Subcutaneous abdominal adipose tissue (tissue), 5 donors: ENCODE measurements at regions not wholly inside any gene's neighbourhood (a gene's known extent, or its start where the extent isn't known, plus 50 kb on each side); places are given as distances from the start of the nearest gene placed in this dataset.

Experiments
- H3K27ac ChIP-seq: one replicate; pipeline ENCODE4 v1.7.0; 2013; ENCODE audit warnings: low read depth, mild to moderate bottlenecking, inconsistent platforms, low read length, moderate library complexity
- H3K27me3 ChIP-seq, 5 donors: one replicate each; pipeline ENCODE4 v1.7.0; 2013; ENCODE audit warnings: low read length in 5 of 5, inconsistent platforms in 1 of 5; ENCODE audit not compliant: control insufficient read depth in 5 of 5, insufficient read depth in 4 of 5
- H3K36me3 ChIP-seq, 5 donors: one replicate each; pipeline ENCODE4 v1.7.0; 2013; ENCODE audit warnings: low read length in 5 of 5; ENCODE audit not compliant: control insufficient read depth in 5 of 5, insufficient read depth in 5 of 5
- H3K4me1 ChIP-seq, 5 donors: one replicate each; pipeline ENCODE4 v1.7.0; 2013; ENCODE audit warnings: low read length in 5 of 5, mild to moderate bottlenecking in 3 of 5, moderate library complexity in 1 of 5; ENCODE audit not compliant: control insufficient read depth in 5 of 5, insufficient read depth in 5 of 5
- H3K4me3 ChIP-seq, 5 donors: one replicate each; pipeline ENCODE4 v1.7.0; 2013; ENCODE audit warnings: low read length in 5 of 5, low read depth in 1 of 5
- H3K9ac ChIP-seq, 5 donors: one replicate each; pipeline ENCODE4 v1.7.0; 2013; ENCODE audit warnings: low read length in 5 of 5, mild to moderate bottlenecking in 4 of 5, moderate library complexity in 3 of 5
- H3K9me3 ChIP-seq, 5 donors: one replicate each; pipeline ENCODE4 v1.7.0; 2013; ENCODE audit warnings: low read length in 5 of 5; ENCODE audit not compliant: control insufficient read depth in 5 of 5
- donor health status: healthy.
- donor health status: healthy.
- donor health status: healthy.
- donor health status: healthy.
- donor health status: healthy.

DNA sequence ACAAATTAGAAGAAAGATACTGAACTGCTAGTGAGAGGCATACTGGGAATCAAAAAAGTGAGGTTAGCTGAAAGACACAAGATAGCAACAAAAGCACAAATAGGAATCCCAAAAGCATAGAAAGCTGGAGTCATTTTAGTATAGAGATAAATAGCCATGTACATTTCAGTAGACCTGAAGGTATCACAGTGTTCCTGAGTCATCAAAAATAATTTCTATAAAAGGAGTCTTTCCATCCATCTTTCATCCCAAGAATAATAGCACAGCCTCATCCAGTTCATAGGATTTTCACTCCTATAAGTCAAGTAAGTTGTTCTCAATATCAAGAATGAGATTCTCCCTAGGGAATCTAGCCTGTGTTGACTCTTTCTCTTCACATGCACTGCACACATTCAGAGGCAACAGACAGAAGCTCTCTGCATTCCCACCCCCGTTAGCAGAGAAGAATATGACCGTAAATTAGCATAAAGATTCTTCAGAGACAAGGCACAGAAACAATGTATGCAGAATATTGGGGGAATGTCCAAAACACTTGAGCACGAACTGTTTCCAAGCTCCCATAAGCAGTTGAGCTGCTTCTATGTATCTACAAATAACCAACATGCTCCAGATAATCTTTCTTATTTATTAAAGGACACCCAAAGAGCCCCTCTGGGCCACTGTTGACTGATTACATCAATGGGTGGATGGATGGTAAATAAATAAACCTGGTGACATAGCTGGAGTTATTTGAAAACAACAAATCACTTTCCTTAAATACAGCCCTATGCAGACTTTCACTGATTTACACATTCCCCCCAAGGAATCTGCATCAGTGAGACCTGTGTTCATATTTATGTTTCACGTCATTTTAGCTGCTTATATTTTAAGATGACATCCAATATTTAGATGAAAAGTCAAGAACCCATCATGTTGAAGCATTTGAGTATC lies 174.5 kb upstream of the PKDCC start:
- Histone ChIP-seq H3K27ac (no peak overlapping the region), H3K9me3 (no peaks in the 10 kb centered on the region), H3K9ac (no peak overlapping the region), H3K36me3 (no peaks in the 10 kb centered on the region), H3K27me3 (no peaks in the 10 kb centered on the region), H3K4me3 (no peak overlapping the region), H3K4me1 (peaks cover 0 to 32% (median 23%) of the 10 kb centered on the region in 5 donors)

DNA sequence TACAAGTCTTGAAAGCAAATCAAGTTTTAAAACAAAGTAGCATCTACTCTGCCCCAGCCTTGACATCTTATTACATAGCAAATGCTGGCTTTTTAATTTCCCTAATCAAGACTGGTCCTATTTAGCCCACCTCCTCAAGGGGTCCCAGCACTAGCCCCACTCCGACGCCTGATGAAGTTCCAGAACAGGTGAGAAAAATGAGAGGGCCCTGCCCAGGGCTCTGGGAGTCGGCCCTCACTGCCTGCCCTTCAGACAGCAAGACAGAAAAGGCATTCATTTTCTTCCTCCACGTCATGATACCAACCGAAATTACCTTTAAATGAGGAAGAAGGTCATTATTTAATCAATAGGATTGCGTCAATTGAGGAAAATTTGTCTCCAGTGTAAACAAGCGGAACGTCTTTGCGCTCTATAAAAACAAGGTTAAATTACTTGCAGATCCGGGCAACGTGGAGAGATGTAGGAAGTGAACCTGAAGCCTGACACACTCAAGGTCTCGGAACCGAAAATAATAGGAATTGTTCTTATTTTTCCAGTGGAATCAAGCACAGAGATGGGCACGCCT lies 170.6 kb upstream of the PKDCC start:
- Histone ChIP-seq H3K27me3 (no peaks in the 10 kb centered on the region), H3K4me1 (peaks cover 5 to 50% (median 34%) of the 10 kb centered on the region in 5 donors), H3K9ac (no peak overlapping the region), H3K4me3 (no peak overlapping the region), H3K27ac (no peak overlapping the region), H3K36me3 (no peaks in the 10 kb centered on the region), H3K9me3 (no peaks in the 10 kb centered on the region)

DNA sequence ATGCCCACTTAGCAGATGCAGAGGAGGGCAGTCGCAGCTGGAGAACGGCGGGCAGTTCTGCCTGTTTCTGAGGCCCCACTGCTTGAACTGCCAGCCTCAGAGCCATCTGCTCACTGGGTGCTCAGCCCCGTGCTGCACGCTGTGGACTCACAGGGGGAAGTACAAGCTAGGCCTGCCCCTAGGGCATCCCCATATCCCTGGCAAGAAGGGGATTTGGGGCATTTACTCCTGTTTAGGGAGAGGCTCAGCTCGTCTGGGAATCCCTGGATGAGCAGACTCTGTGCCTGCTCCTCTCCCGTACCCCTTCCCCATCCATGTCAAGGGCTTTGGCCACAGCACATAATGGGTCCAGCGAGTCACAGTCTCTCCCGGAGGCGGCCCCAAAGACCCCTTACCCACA lies 169.8 kb upstream of the PKDCC start:
- Histone ChIP-seq H3K9ac (no peak overlapping the region), H3K27me3 (no peaks in the 10 kb centered on the region), H3K27ac (peak overlapping the region; percentile 84), H3K4me3 (no peak overlapping the region), H3K36me3 (no peaks in the 10 kb centered on the region), H3K4me1 (peaks cover 5 to 46% (median 30%) of the 10 kb centered on the region in 5 donors), H3K9me3 (no peaks in the 10 kb centered on the region)

DNA sequence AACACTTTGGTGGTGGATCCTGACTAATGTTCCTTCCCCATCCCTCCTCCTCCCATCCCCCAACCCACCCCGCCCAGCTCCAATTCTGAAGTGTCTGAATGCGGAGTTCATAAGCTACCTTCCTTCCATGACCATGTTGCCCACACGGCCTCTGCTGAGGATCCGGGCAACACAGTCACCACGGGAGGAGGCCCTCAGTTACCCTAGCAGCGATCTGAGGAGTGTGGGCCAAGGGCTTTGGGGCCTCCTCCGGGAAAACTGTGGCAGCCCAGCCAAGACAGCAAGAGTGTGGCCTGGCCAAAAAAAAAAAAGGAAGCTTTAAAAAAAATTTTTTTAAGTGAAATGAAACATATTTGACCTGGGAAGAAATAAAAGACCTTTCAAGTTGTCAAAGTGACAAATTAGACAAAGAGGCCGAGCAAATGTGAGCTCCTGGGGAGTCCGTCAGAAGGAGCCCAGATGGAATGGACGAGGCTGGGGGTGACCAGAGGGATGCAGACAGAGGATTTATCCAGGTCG lies 169.0 kb upstream of the PKDCC start:
- no peaks in the 10 kb centered on the region for H3K27me3 ChIP-seq
- no peaks in the 10 kb centered on the region for H3K36me3 ChIP-seq
- no peak overlapping the region for H3K4me3 ChIP-seq
- H3K27ac ChIP-seq = peak overlapping the region; percentile 84
- peaks cover 5 to 42% (median 30%) of the 10 kb centered on the region in 5 donors for H3K4me1 ChIP-seq
- H3K9me3 ChIP-seq = no peaks in the 10 kb centered on the region
- H3K9ac ChIP-seq = no peak overlapping the region

DNA sequence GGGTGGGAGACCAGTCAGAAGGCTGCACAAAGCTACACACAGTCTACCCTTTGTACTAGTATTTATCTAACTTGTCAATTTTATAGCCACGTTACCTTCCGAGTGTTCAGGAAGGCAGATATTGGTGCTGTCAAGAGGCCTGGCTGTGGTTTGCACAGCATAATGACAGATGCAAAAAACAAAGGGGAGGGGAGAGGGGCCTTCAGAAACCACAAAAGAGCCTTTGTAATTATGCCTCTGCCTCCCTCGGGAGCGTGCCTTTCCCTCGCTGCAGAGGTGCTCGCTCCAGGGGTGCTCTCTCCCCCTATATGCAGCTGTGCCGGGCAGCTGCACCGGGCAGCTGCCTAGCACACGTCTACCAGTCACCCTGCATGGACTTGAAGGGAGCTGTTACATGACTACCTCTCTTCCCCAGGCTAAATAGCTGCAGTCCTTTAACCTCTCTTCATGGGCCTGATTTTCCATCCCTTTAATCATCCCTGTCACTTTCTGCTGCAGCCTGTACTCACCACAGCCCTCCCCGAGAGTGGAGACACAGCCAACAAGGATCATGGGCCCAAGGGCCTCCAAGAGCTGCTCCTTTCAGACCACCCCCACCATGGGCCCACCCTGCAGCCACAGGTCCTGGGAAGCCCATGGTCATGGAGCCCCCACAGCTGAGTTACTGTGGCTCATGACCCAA lies 168.4 kb upstream of the PKDCC start:
- Histone ChIP-seq H3K9me3 (no peaks in the 10 kb centered on the region), H3K27me3 (no peaks in the 10 kb centered on the region), H3K27ac (peak overlapping the region; percentile 73), H3K4me3 (peak overlapping the region in 1 of 5 donors; percentile 21), H3K4me1 (peaks cover 5 to 42% (median 30%) of the 10 kb centered on the region in 5 donors), H3K9ac (peak overlapping the region in 2 of 5 donors; percentile 4 to 38), H3K36me3 (no peaks in the 10 kb centered on the region)

DNA sequence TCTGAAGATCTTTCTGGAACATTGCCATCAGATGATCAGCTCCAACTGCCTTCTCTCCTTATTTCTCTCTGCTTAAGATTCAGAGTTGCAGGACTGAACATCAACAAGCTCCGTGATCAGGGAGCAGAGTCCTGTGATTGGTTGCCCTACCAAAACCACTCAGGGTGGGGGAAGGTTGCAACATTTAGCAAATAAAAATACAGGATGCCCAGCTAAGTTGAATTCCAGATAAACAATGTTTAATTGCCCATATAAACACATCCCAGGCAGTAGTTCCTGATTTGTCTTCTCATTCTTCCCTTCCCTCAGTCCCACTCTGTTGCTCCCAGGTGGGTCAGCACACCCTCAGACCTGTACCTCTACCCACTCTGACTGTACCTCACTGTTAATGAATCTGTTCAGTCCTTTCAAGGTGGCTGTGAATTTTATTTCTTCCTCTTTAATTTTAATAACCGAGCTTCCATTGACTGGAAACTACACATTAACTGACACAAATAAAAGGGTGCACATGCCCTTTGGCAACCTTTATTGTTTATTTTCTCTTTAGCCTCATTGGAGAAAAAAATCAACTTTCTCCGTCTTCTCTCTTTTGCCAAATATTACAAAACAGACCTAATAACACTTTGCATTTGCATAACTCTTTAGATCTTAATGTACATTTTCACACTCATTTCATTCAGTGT lies 167.1 kb upstream of the PKDCC start:
- Histone ChIP-seq H3K9ac (peak overlapping the region in 1 of 5 donors; percentile 38), H3K27me3 (no peaks in the 10 kb centered on the region), H3K36me3 (no peaks in the 10 kb centered on the region), H3K4me1 (peaks cover 5 to 42% (median 30%) of the 10 kb centered on the region in 5 donors), H3K9me3 (no peaks in the 10 kb centered on the region), H3K4me3 (no peak overlapping the region), H3K27ac (peak overlapping the region; percentile 73)

DNA sequence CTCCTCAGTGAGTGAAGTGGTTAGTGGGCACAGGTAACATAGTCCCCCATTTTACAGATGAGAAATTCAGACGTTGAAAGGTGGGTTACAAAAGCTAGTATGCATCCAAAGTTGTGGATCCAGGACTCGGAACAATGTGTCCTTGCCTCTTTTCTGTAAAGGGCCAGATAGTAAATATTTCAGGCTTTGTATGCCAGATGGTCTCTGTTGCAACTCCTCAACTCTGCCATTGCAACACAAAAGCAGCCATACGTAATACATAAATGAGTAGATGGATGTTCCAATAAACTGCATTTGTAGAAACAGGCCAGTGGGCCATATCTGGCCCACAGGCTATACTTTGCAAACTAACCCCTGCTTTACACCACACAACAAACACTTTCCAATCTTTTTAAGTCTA lies 166.6 kb upstream of the PKDCC start:
- peak overlapping the region; percentile 73 for H3K27ac ChIP-seq
- H3K9me3 ChIP-seq = no peaks in the 10 kb centered on the region
- H3K36me3 ChIP-seq = no peaks in the 10 kb centered on the region
- no peak overlapping the region for H3K4me3 ChIP-seq
- peaks cover 5 to 46% (median 30%) of the 10 kb centered on the region in 5 donors for H3K4me1 ChIP-seq
- H3K9ac ChIP-seq = no peak overlapping the region
- no peaks in the 10 kb centered on the region for H3K27me3 ChIP-seq

DNA sequence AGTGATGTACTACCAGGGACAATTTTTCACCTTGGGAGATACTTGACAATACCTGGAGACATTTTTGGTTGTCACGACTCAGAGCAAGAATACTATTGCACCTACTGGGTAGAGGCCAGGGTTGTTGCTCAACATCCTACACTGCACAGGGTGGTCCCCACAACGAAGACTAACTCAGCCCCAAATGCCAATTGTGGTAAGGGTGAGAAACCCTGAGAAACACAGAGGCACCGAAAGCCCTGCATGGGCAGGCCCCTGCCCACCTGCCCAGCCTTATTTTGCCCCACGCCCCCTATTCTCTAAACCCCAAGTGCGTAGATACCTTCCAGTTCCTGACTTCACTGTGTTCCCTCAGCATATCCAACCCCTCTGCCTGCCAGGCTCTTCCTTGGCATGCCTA lies 163.1 kb upstream of the PKDCC start:
- Histone ChIP-seq H3K27ac (no peak overlapping the region), H3K36me3 (no peaks in the 10 kb centered on the region), H3K27me3 (no peaks in the 10 kb centered on the region), H3K4me1 (peaks cover 2 to 37% (median 25%) of the 10 kb centered on the region in 5 donors), H3K4me3 (no peak overlapping the region), H3K9ac (no peak overlapping the region), H3K9me3 (no peaks in the 10 kb centered on the region)

DNA sequence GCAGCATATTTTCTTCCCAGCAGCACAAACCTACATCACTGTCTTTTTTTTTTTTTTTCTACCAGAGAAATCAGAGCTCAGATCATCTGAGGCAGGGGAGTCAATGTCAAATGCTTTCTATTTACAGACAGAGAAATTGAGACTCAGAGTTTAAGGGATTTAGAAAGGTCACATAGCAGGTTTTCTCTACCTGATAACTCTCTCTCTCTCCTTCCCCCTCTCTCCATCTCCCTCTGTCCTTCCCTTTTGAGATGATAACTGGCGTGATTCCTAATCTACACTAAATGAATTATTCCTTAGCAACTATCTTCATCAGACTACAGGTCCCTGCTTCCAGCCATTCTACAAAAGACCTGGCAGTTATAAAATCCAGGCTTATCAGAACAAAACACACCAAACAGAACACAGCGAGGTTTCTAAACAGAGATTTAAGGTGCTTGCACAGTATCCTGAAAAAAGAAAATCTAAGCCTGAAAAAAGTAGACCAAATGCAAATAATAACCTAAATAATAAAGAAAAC lies 161.6 kb upstream of the PKDCC start:
- Histone ChIP-seq H3K9me3 (no peaks in the 10 kb centered on the region), H3K27ac (no peak overlapping the region), H3K4me1 (peaks cover 2 to 22% (median 10%) of the 10 kb centered on the region in 5 donors), H3K9ac (peak overlapping the region in 1 of 5 donors; percentile 4), H3K36me3 (no peaks in the 10 kb centered on the region), H3K27me3 (no peaks in the 10 kb centered on the region), H3K4me3 (no peak overlapping the region)
